GM03348 (cell line): ENCODE measurements at regions not wholly inside any gene's neighbourhood (a gene's known extent, or its start where the extent isn't known, plus 50 kb on each side); places are given as distances from the start of the nearest gene placed in this dataset.

ENCODE experiments used
- DNase-seq: peaks from one replicate; pipeline ENCODE4 v3.0.0; 2012; ENCODE audit warnings: low spot score

DNA sequence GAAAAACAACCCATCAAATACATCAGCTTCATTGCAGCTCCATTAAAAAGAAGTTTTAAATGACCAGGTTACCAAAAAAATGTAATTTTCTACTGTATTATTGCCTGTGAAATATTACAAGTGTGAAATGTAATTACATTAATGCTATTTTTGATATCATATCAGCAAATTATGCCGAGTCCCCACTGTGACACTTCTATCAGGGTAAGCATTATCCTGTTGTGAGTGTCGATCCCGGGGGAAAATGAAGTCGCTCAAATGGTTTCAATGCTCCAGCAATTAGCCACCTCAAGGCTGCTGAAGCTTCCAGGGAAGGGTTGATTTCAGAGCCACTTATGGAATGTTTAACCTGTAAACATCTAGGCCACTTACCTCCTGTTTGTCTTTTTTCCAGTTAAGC is 70.4 kb downstream of the RCN1 start:
- DNase-seq = no peak

GRCh38 chr11:32162351-32162750 is 71.5 kb downstream of the RCN1 start:
- no peak for DNase-seq

GRCh38 chr11:32162906-32163305 is 72.0 kb downstream of the RCN1 start:
- no peak for DNase-seq

DNA sequence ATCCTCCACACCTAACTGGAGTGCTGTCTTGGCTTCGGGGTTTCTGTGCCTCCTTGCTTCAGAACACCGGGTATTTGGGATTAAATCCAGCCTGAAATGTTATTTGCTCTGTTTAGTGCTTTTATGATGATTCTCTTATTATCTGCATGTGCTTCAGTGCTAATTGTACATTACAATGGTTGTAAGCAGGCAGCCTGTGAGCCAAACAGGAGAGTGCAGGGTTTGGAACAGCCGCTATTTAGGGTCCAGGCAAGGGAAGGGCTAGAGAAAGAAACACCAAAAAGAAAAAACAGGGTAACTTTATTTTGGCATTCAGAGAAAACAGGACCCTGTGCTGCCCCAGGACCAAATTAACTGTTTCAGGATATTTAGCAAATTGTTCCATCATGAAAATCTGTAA is 72.7 kb downstream of the RCN1 start:
- DNase-seq = no peak

- DNase-seq = no peak
Observed at GRCh38 chr11:32164836-32165235, 74.0 kb downstream of the RCN1 start.

DNA sequence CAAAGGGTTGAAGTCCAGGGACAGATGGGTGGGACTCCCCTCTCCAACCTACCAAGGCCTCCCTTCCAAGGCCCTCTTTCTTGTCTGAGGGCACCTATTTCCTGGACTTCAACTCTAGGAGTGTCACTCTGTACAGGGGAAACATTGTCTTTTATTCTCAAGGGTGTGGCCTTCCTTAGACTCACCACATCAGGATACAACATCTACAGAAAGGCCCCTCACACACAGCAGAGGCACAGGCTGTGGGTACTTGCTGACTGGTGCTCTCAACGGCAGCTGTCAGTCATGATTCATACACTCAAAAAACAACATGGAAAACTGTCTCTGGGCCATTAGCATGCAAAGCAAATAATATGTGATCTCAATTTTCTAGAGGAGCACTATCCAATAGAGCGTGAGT is 78.0 kb downstream of the RCN1 start:
- no peak for DNase-seq

DNA sequence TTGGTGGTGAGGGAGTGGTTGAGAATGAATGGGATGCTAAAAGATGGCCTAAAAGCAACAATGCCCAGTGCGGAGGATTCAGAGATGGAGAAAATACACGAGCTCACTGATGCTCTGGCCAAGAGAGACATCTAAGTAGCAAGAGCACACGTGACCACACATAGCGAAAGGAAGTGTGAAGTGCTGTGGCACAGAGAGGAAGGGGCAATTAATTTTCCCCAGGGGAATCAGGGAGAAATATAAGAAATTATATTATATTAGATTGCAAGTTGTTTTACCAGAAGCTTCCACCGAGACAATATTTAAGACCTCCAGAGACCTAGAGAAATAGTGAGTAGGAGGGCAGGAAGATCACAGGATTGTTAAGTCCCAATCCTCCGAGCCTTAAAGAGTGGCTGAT is 80.6 kb downstream of the RCN1 start:
- DNase-seq = no peak

DNA sequence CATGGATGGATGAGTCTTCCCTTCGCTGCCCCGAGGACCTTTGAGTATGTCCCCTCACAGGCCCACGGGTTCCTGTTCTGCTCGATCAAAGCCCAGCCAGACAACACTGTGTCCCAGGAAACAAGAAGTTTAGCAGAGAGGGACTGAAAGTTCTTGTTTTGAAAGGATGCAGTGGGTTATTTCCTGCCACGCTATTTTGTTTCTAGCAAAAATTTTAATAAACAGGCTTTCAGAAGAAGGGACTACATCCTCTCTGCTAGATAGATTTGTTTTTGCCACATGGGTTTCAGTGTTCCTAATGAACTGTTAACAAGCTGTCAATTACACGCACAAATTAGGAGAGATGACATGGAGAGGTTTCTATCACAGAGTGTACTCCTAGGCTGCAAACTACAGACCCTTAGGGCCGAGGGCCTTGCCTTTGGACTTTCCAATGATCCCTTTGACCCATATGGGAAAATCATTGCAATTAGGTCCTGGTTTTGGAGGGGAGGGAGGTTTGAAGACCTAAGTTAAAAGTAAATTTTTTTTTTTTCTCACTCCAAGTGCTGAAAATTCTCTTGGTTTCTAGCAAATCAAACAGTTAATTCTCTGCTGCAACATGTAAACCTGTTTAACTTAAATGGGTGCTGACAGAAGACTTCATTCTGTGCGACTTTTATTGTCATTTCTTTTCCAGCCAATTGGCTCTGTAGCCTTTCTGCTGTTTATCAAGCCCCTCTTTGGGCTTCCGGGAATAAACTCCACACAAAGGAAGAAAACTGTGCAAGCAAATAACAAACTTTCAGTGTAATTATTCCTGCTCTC is 81.4 kb downstream of the RCN1 start:
- no peak for DNase-seq

DNA sequence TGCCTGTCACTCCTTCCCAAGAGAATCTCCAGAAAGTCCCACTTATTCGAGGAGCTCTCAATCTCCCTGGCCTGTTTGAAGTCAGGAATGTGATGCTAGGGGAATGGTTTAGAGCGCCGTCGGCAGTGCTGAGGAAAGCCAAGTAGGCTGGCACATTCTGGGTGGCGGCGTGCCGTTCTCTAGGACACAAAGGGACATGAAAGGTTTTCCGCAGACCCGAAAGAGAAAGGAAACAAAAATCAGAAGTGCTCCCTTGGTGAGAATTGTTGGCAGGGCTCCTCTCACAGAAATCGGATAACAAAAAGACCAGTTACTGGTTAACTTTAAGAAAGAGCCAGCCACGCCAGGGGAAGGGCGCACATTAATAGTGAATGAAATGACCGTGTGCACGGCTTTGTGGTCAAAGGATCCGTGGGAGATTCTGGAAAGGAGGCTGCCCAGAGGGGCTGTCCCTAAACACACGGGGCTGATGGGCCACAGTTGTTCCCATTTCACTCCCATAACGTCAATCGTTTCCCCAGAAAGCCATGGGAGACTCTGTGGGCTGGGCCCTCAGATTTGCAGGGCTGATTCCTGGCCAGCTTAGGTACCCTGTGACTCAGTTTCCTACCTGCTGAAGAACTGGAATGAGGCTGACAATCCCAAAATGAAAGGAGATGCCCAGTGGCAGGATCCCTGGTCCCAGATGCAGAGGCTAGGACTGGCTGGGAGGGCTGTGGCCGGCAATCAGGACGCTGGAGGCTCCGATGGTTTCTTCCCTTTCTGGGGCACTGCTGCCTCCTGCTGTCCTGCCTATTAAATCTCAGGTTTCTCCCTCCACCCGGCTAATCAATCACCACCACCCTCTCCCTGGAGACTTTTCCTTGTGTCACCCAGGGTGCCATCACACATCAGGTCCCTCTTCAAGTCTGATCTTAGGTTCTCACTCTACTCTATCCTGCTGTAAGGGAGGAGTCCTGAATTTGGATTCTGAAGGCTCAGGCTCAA is 82.3 kb downstream of the RCN1 start:
- peak; percentile 90 for DNase-seq

DNA sequence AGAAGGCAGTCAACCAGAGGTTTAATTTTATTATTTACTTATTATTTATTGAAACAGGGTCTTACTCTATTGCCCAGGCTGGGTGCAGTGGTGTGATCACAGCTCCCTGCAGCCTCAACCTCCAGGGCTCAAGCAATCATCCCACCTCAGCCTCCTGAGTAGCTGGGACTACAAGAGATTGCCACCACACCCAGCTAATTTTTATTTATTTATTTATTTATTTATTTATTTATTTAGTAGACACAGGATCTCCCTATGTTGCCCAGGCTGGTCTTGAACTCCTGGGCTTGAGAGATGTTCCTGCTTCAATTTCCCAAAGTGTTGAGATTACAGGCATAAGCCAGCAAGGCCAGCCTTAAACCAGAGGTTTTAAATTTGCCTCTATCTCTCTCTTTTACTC is 83.1 kb downstream of the RCN1 start:
- DNase-seq = no peak

DNA sequence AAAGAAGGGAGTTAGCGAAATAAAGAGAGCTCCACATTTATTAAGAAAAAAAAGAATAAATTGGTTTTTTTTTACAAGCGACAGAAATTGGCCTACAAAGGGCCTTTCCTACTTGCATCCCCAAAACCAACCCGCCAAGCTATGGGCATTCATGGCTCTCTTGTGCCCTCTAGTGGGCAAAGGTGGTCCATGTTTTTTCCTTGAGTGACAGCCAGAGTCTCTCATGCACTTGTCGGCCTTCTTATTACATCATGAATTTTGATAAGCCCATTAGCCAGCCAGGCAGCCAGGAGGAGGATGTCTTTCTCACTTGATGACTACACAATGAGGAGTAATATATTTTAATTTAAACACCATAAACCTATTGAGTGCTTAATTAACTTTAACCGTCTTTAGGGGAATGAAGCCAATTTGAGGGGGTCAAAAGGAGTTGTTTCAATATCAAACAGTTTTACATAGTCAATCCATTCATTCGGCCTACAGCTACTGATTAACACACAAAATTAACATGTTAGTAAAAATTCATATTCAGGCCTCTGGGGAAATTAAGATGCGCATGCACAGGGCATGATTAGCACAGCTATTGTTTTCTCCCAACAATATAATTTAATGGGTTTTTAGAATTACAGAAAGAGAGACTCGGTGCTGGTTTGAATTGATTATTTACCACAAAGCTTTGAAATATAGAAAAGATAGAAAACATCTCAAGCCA is 85.5 kb downstream of the RCN1 start:
- peak; percentile 85 for DNase-seq

- DNase-seq = no peak
Observed at GRCh38 chr11:32178692-32179091, 87.8 kb downstream of the RCN1 start.

DNA sequence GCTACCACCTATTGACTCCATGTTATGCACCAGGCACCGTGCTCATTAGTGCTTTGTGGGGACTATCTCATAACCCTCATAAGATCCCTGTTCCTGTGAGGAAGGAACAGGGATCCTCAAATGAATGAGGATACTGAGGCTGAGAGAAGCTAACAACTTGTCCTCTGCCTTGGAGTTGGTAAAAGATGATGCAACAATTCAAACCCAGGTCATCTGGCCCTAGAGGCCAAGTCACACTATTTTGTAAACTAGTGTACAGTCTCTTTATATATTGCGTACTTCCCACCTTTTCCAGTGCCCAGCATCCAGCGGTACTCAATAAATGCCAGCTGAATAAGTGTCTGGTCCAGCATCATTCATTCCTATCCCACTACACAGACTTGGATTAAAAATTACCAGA is 92.6 kb downstream of the RCN1 start:
- no peak for DNase-seq

DNA sequence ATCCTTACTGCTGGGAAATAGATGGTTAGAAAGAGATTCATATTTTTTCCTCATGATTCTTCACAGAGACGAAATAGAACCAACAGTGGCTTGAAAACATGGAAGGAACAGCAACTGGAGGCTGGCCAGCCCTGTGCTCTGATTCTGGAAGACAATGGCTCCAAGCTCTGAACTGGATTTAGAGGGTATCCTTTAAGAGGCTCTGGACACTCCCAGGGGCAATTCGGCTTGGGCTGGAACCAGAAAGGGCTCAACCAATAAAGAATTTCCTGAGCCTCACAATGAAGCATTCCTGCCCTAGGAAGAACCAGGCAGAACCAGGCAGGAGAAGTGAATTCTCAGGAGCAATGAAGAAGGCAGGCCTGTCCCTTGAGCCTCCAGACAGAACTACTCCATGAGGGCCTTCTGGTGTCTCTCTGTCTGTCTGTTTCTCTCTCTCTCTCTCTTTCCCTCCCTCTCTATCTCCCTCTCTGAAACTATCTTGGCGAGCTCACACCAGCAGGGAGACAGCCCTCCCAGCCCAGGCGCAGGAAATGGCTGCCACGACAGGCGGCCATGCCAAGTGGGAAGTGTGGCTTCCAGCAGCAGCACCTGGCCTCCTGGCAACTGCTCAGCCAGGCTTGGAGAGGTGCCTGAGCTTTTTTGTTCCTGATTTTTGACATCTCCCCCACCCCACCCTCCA is 93.3 kb downstream of the RCN1 start:
- no peak for DNase-seq

GRCh38 chr11:32184723-32185376 is 94.0 kb downstream of the RCN1 start:
- DNase-seq = no peak

GRCh38 chr11:32186118-32186517 is 95.2 kb downstream of the RCN1 start:
- no peak for DNase-seq

- DNase-seq = no peak
Observed at GRCh38 chr11:32187111-32187510, 96.2 kb downstream of the RCN1 start.

GRCh38 chr11:32188785-32189184 is 97.9 kb downstream of the RCN1 start:
- no peak for DNase-seq

DNA sequence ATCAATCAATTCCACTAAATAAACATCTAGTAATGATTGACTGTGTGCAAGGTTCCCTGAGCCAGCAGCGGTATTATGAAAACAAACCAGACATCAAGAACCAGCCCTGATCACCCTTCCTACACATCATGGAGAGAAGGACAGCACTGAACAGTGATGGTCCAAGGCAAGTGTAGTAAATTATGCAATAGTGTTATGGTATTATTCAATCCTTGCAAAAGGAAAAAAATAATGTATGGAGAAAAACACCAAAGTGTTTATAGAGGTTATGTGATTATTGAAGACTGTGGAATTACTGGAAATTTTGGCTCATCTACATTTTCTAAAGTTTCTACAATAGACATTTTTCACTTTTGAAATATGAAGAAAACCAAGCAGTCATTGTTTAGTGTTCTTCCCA is 105.3 kb downstream of the RCN1 start:
- no peak for DNase-seq

GRCh38 chr11:32198053-32198452 is 107.2 kb downstream of the RCN1 start:
- DNase-seq = no peak

DNA sequence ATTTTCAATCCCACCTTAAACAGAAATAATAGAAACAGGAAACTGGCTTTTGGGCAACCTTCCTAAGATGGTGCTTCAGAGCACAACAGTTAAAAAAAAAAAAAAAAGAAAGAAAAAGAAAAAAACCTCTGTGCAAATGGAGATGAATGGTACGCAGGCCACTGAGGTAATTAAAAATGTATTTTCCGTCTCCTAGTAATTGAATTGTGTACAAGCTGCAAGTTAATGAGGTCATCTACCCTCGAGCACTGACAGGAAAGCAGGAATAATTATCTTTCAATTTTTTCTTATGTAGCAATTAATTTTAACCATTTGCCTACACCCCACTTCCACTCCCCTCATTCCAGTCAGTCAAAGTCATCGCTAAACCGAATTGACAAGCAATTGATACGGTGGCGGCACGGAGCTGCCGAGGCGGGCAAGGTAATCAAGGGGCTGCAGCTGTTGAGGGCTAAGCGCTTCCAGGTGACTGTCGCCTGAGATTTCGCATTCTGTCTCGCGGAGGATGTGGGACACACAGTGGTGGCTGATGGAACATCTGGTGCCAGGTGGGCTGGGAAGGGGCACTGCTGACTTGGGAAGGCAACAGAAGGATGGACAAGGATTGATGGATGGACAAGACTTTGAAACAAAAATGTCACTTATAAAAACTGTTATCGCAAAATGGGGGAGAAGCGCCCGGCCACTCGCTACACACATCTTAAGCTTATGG is 109.4 kb downstream of the RCN1 start:
- no peak for DNase-seq
